ENCODE measurements at regions not wholly inside any gene's neighbourhood (a gene's known extent, or its start where the extent isn't known, plus 50 kb on each side); places are given as distances from the start of the nearest gene placed in this dataset.

GRCh38 chr4:160296476-160296875 is 1193.6 kb downstream of the RAPGEF2 start:
- no peak for TF ChIP-seq Cebpa-rat (IDR thresholded peaks at IDR 0.05)
- Histone ChIP-seq H3K4me3 (no peak overlapping the region), H3K4me2 (no peak overlapping the region), H3K4me1 (no peaks in the 10 kb centered on the region), H3K27ac (no peak overlapping the region), H3K9me3 (no peaks in the 10 kb centered on the region), H4K20me1 (no peaks in the 10 kb centered on the region), H3K36me3 (no peaks in the 10 kb centered on the region), H3K27me3 (no peaks in the 10 kb centered on the region), H3K9ac (no peak overlapping the region)

GRCh38 chr4:160299177-160299576 is 1196.3 kb downstream of the RAPGEF2 start:
- H3K4me1 ChIP-seq = no peaks in the 10 kb centered on the region
- no peak overlapping the region for H3K9ac ChIP-seq
- H3K27ac ChIP-seq = no peak overlapping the region
- H3K36me3 ChIP-seq = no peaks in the 10 kb centered on the region
- H3K4me2 ChIP-seq = no peak overlapping the region
- H3K27me3 ChIP-seq = no peaks in the 10 kb centered on the region
- no peaks in the 10 kb centered on the region for H4K20me1 ChIP-seq
- no peak overlapping the region for H3K4me3 ChIP-seq
- TF ChIP-seq Cebpa-rat (IDR thresholded peaks at IDR 0.05) = no peak
- no peaks in the 10 kb centered on the region for H3K9me3 ChIP-seq

- Histone ChIP-seq H3K36me3 (no peaks in the 10 kb centered on the region), H4K20me1 (no peaks in the 10 kb centered on the region), H3K4me1 (no peaks in the 10 kb centered on the region), H3K27ac (no peak overlapping the region), H3K9me3 (no peaks in the 10 kb centered on the region), H3K4me3 (no peak overlapping the region), H3K9ac (no peak overlapping the region), H3K4me2 (no peak overlapping the region), H3K27me3 (no peaks in the 10 kb centered on the region)
- no peak for TF ChIP-seq Cebpa-rat (IDR thresholded peaks at IDR 0.05)
Observed at GRCh38 chr4:160299608-160300007, 1196.7 kb downstream of the RAPGEF2 start.

- Histone ChIP-seq H4K20me1 (no peaks in the 10 kb centered on the region), H3K9me3 (no peaks in the 10 kb centered on the region), H3K36me3 (no peaks in the 10 kb centered on the region), H3K27me3 (no peaks in the 10 kb centered on the region), H3K4me3 (no peak overlapping the region), H3K4me2 (no peak overlapping the region), H3K27ac (no peak overlapping the region), H3K9ac (no peak overlapping the region), H3K4me1 (no peaks in the 10 kb centered on the region)
- no peak for TF ChIP-seq Cebpa-rat (IDR thresholded peaks at IDR 0.05)
Observed at GRCh38 chr4:160316036-160316435, 1213.2 kb downstream of the RAPGEF2 start.

GRCh38 chr4:160318567-160319220 is 1215.8 kb downstream of the RAPGEF2 start:
- Histone ChIP-seq H3K4me2 (no peak overlapping the region), H4K20me1 (no peaks in the 10 kb centered on the region), H3K9me3 (no peaks in the 10 kb centered on the region), H3K9ac (no peak overlapping the region), H3K4me3 (no peak overlapping the region), H3K27me3 (no peaks in the 10 kb centered on the region), H3K36me3 (no peaks in the 10 kb centered on the region), H3K27ac (no peak overlapping the region), H3K4me1 (no peaks in the 10 kb centered on the region)
- TF ChIP-seq Cebpa-rat (IDR thresholded peaks at IDR 0.05) = no peak

- H3K36me3 ChIP-seq = no peaks in the 10 kb centered on the region
- H3K27ac ChIP-seq = no peak overlapping the region
- H3K4me2 ChIP-seq = no peak overlapping the region
- no peaks in the 10 kb centered on the region for H4K20me1 ChIP-seq
- no peak for TF ChIP-seq Cebpa-rat (IDR thresholded peaks at IDR 0.05)
- H3K9me3 ChIP-seq = no peaks in the 10 kb centered on the region
- H3K27me3 ChIP-seq = no peaks in the 10 kb centered on the region
- H3K9ac ChIP-seq = no peak overlapping the region
- H3K4me1 ChIP-seq = no peaks in the 10 kb centered on the region
- H3K4me3 ChIP-seq = no peak overlapping the region
Observed at GRCh38 chr4:160319221-160319867, 1216.5 kb downstream of the RAPGEF2 start.

- H3K36me3 ChIP-seq = no peaks in the 10 kb centered on the region
Observed at GRCh38 chr4:160319868-160320260, 1217.0 kb downstream of the RAPGEF2 start.

GRCh38 chr4:160326110-160326509 is 1223.2 kb downstream of the RAPGEF2 start:
- no peaks in the 10 kb centered on the region for H4K20me1 ChIP-seq
- no peak for TF ChIP-seq Cebpa-rat (IDR thresholded peaks at IDR 0.05)
- no peaks in the 10 kb centered on the region for H3K4me1 ChIP-seq
- no peaks in the 10 kb centered on the region for H3K27me3 ChIP-seq
- H3K9ac ChIP-seq = no peak overlapping the region
- no peak overlapping the region for H3K27ac ChIP-seq
- no peak overlapping the region for H3K4me2 ChIP-seq
- H3K4me3 ChIP-seq = no peak overlapping the region
- no peaks in the 10 kb centered on the region for H3K36me3 ChIP-seq
- H3K9me3 ChIP-seq = no peaks in the 10 kb centered on the region

More at GRCh38 chr4:160319868-160320260, 1217.0 kb downstream of the RAPGEF2 start:
- H3K27me3 ChIP-seq = no peaks in the 10 kb centered on the region
- no peaks in the 10 kb centered on the region for H4K20me1 ChIP-seq
- no peak overlapping the region for H3K27ac ChIP-seq
- no peaks in the 10 kb centered on the region for H3K4me1 ChIP-seq
- no peak overlapping the region for H3K4me2 ChIP-seq
- no peaks in the 10 kb centered on the region for H3K9me3 ChIP-seq
- TF ChIP-seq Cebpa-rat (IDR thresholded peaks at IDR 0.05) = no peak
- no peak overlapping the region for H3K9ac ChIP-seq
- no peak overlapping the region for H3K4me3 ChIP-seq

GRCh38 chr4:160347197-160347596 is 1244.3 kb downstream of the RAPGEF2 start:
- no peak overlapping the region for H3K9ac ChIP-seq
- no peaks in the 10 kb centered on the region for H3K36me3 ChIP-seq
- no peak overlapping the region for H3K27ac ChIP-seq
- H3K4me1 ChIP-seq = no peaks in the 10 kb centered on the region
- H3K4me2 ChIP-seq = no peak overlapping the region
- H4K20me1 ChIP-seq = no peaks in the 10 kb centered on the region
- TF ChIP-seq Cebpa-rat (IDR thresholded peaks at IDR 0.05) = no peak
- no peaks in the 10 kb centered on the region for H3K27me3 ChIP-seq
- H3K9me3 ChIP-seq = no peaks in the 10 kb centered on the region
- H3K4me3 ChIP-seq = no peak overlapping the region

GRCh38 chr4:160350944-160351343 is 1248.1 kb downstream of the RAPGEF2 start:
- no peaks in the 10 kb centered on the region for H3K9me3 ChIP-seq
- no peak overlapping the region for H3K27ac ChIP-seq
- H3K36me3 ChIP-seq = no peaks in the 10 kb centered on the region
- H3K9ac ChIP-seq = no peak overlapping the region
- TF ChIP-seq Cebpa-rat (IDR thresholded peaks at IDR 0.05) = no peak
- no peaks in the 10 kb centered on the region for H3K27me3 ChIP-seq
- no peak overlapping the region for H3K4me3 ChIP-seq
- no peak overlapping the region for H3K4me2 ChIP-seq
- peaks cover 13% of the 10 kb centered on the region for H3K4me1 ChIP-seq
- H4K20me1 ChIP-seq = no peaks in the 10 kb centered on the region

Measured in BLaER1 (cell line).